MM.1S (cell line): ENCODE measurements at regions not wholly inside any gene's neighbourhood (a gene's known extent, or its start where the extent isn't known, plus 50 kb on each side); places are given as distances from the start of the nearest gene placed in this dataset.

Experiments used
- DNase-seq: peaks from one replicate; pipeline ENCODE4 v3.0.0-alpha.2; 2015
- H2AFZ ChIP-seq: fragments of 300-600 bp; sonication (generic); 2 replicates; pipeline ENCODE4 v1.6.0; 2016; ENCODE audit warnings: antibody characterized with exemption, low read length
- H3F3A ChIP-seq: fragments of 300-600 bp; sonication (generic); 2 replicates; pipeline ENCODE4 v1.6.1; 2016; ENCODE audit warnings: mild to moderate bottlenecking, antibody characterized with exemption, low read length, moderate library complexity, mixed read lengths; ENCODE audit not compliant: insufficient read depth
- H3K27ac ChIP-seq: fragments of 300-600 bp; sonication (generic); 2 replicates; pipeline ENCODE4 v1.5.1; 2016; ENCODE audit warnings: mild to moderate bottlenecking, low read length
- H3K27me3 ChIP-seq: fragments of 300-600 bp; sonication (generic); replicated peaks from 2 replicates; pipeline ENCODE4 v1.6.0; 2016; ENCODE audit warnings: low read length; ENCODE audit not compliant: insufficient read depth
- H3K36me3 ChIP-seq: fragments of 300-600 bp; sonication (generic); replicated peaks from 2 replicates; pipeline ENCODE4 v1.6.1; 2016; ENCODE audit warnings: mild to moderate bottlenecking, low read length, mixed read lengths; ENCODE audit not compliant: insufficient read depth
- H3K4me1 ChIP-seq: fragments of 300-600 bp; sonication (generic); 2 replicates; pipeline ENCODE4 v1.6.1; 2016; ENCODE audit warnings: low read length, mixed read lengths
- H3K4me2 ChIP-seq: fragments of 300-600 bp; sonication (generic); 2 replicates; pipeline ENCODE4 v1.6.0; 2016; ENCODE audit warnings: low read depth, low read length
- H3K4me3 ChIP-seq: fragments of 300-600 bp; sonication (generic); 2 replicates; pipeline ENCODE4 v1.5.1; 2016; ENCODE audit warnings: low read length, mixed read lengths
- H3K79me2 ChIP-seq: fragments of 300-600 bp; sonication (generic); 2 replicates; pipeline ENCODE4 v1.6.1; 2016; ENCODE audit warnings: mixed run types, low read length, mixed read lengths
- H3K9ac ChIP-seq: fragments of 300-600 bp; sonication (generic); 2 replicates; pipeline ENCODE4 v1.6.1; 2016; ENCODE audit warnings: low read length, mixed read lengths
- H3K9me2 ChIP-seq: fragments of 300-600 bp; sonication (generic); replicated peaks from 2 replicates; pipeline ENCODE4 v1.6.1; 2016; ENCODE audit warnings: mild to moderate bottlenecking, low read length, mixed read lengths; ENCODE audit not compliant: insufficient read depth
- H3K9me3 ChIP-seq: fragments of 300-600 bp; sonication (generic); replicated peaks from 2 replicates; pipeline ENCODE4 v1.6.1; 2016; ENCODE audit warnings: mild to moderate bottlenecking, low read length, mixed read lengths; ENCODE audit not compliant: insufficient read depth
- H4K20me1 ChIP-seq: fragments of 300-600 bp; sonication (generic); 2 replicates; pipeline ENCODE4 v1.6.1; 2016; ENCODE audit warnings: mild to moderate bottlenecking, low read length, moderate library complexity, mixed read lengths; ENCODE audit not compliant: insufficient read depth
- CTCF ChIP-seq: fragments of 300-600 bp; sonication (generic); IDR thresholded peaks from 2 replicates; pipeline ENCODE4 v1.5.1; 2016; ENCODE audit warnings: antibody characterized with exemption, low read length, mixed read lengths
- EZH2 ChIP-seq: fragments of 300-600 bp; sonication (generic); optimal IDR thresholded peaks from 2 replicates; pipeline ENCODE3; 2017; ENCODE audit warnings: low read depth, mild to moderate bottlenecking, antibody characterized with exemption, low read length, mixed read lengths
- EZH2phosphoT487 ChIP-seq: fragments of 300-600 bp; sonication (generic); IDR thresholded peaks from 2 replicates; pipeline ENCODE4 v1.6.1; 2018; ENCODE audit warnings: antibody characterized with exemption, low read length

- Histone ChIP-seq H2AFZ (no peak overlapping the region), H4K20me1 (no peaks in the 10 kb centered on the region), H3K4me2 (no peak overlapping the region), H3F3A (no peaks in the 10 kb centered on the region), H3K36me3 (no peaks in the 10 kb centered on the region), H3K79me2 (no peaks in the 10 kb centered on the region), H3K27me3 (no peaks in the 10 kb centered on the region), H3K9me2 (no peaks in the 10 kb centered on the region), H3K9ac (no peak overlapping the region), H3K9me3 (no peaks in the 10 kb centered on the region), H3K27ac (no peak overlapping the region), H3K4me1 (no peaks in the 10 kb centered on the region), H3K4me3 (no peak overlapping the region)
- DNase-seq, result no peak
- TF ChIP-seq EZH2, result no peak
- TF ChIP-seq CTCF, result no peak
- TF ChIP-seq EZH2phosphoT487, result no peak
Measured at GRCh38 chr13:81721400-81721799, 1380.5 kb upstream of the SPRY2 start.

- no peaks in the 10 kb centered on the region for H3F3A ChIP-seq
- no peak for DNase-seq
- TF ChIP-seq CTCF (no peak), EZH2 (no peak), EZH2phosphoT487 (no peak)
- H3K4me1 ChIP-seq, result no peaks in the 10 kb centered on the region
- no peak overlapping the region for H2AFZ ChIP-seq
- no peak overlapping the region for H3K27ac ChIP-seq
- no peaks in the 10 kb centered on the region for H3K79me2 ChIP-seq
- no peaks in the 10 kb centered on the region for H3K9me2 ChIP-seq
- H3K9ac ChIP-seq, result no peak overlapping the region
- H3K4me2 ChIP-seq, result no peak overlapping the region
- no peak overlapping the region for H3K4me3 ChIP-seq
- no peaks in the 10 kb centered on the region for H4K20me1 ChIP-seq
- no peaks in the 10 kb centered on the region for H3K9me3 ChIP-seq
- no peaks in the 10 kb centered on the region for H3K27me3 ChIP-seq
- H3K36me3 ChIP-seq, result no peaks in the 10 kb centered on the region
Measured at GRCh38 chr13:81714513-81714912, 1373.6 kb upstream of the SPRY2 start.

GRCh38 chr13:81713201-81713600 lies 1372.3 kb upstream of the SPRY2 start:
- Histone ChIP-seq H3K27me3 (no peaks in the 10 kb centered on the region), H3F3A (no peaks in the 10 kb centered on the region), H3K9ac (no peak overlapping the region), H3K36me3 (no peaks in the 10 kb centered on the region), H3K9me3 (no peaks in the 10 kb centered on the region), H3K4me2 (no peak overlapping the region), H3K27ac (no peak overlapping the region), H2AFZ (no peak overlapping the region), H3K79me2 (no peaks in the 10 kb centered on the region), H4K20me1 (no peaks in the 10 kb centered on the region), H3K9me2 (no peaks in the 10 kb centered on the region), H3K4me3 (no peak overlapping the region), H3K4me1 (no peaks in the 10 kb centered on the region)
- TF ChIP-seq EZH2phosphoT487 (no peak), CTCF (no peak), EZH2 (no peak)
- DNase-seq, result no peak
